ENCODE measurements at regions not wholly inside any gene's neighbourhood (a gene's known extent, or its start where the extent isn't known, plus 50 kb on each side); places are given as distances from the start of the nearest gene placed in this dataset.

- ChIA-PET CTCF (no interaction called here), POLR2A (no interaction called here)
- TF ChIP-seq ZNF2 (tag by site-specific recombination; IDR thresholded peaks at IDR 0.05), result no peak
- TF ChIP-seq ZSCAN23 (tag by site-specific recombination; IDR thresholded peaks at IDR 0.05), result no peak
- TF ChIP-seq ZNF521 (tag by site-specific recombination; IDR thresholded peaks at IDR 0.05), result no peak
- TF ChIP-seq ZNF223 (tag by site-specific recombination; IDR thresholded peaks at IDR 0.05), result no peak
- TF ChIP-seq CTCF (tag by site-specific recombination; IDR thresholded peaks at IDR 0.05), result no peak
- TF ChIP-seq ZNF76 (tag by site-specific recombination; IDR thresholded peaks at IDR 0.05; ENCODE audit: borderline replicate concordance, low read depth), result no peak
- no peak for TF ChIP-seq ZXDB (tag by site-specific recombination; IDR thresholded peaks at IDR 0.05)
- TF ChIP-seq ZNF341 (tag by site-specific recombination; IDR thresholded peaks at IDR 0.05; ENCODE audit: low read depth), result no peak
- TF ChIP-seq ZSCAN4 (tag by site-specific recombination; IDR thresholded peaks at IDR 0.05), result no peak
- no peak for TF ChIP-seq ZNF660 (tag by site-specific recombination; IDR thresholded peaks at IDR 0.05)
- no peak for TF ChIP-seq ZNF211 (tag by site-specific recombination; IDR thresholded peaks at IDR 0.05; ENCODE audit: low read depth)
- TF ChIP-seq KLF7 (tag by site-specific recombination; IDR thresholded peaks at IDR 0.05; ENCODE audit: borderline replicate concordance), result no peak
- no peak for TF ChIP-seq RBAK (tag by site-specific recombination; IDR thresholded peaks at IDR 0.05)
- TF ChIP-seq BCL6B (tag by site-specific recombination; IDR thresholded peaks at IDR 0.05), result no peak
- Histone ChIP-seq H3K27ac (ENCODE audit: extremely low read depth, low read depth, low read length) (no peak overlapping the region), H3K9me3 (ENCODE audit: control insufficient read depth, insufficient read depth, low read depth, low read length) (no peaks in the 10 kb centered on the region), H3K4me1 (ENCODE audit: control insufficient read depth, insufficient read depth, low read length) (no peaks in the 10 kb centered on the region), H3K36me3 (ENCODE audit: control insufficient read depth in 2 of 2, insufficient read depth in 1 of 2, low read length in 2 of 2) (no peaks in the 10 kb centered on the region), H3K4me3 (ENCODE audit: low read depth, low read length) (no peak overlapping the region)
These were observed 60.5 kb upstream of the PRDM1 start for GRCh38 chr6:106025655-106026054.

- Histone ChIP-seq H3K36me3 (ENCODE audit: control insufficient read depth in 2 of 2, insufficient read depth in 1 of 2, low read length in 2 of 2) (no peaks in the 10 kb centered on the region), H3K9me3 (ENCODE audit: control insufficient read depth, insufficient read depth, low read depth, low read length) (no peaks in the 10 kb centered on the region), H3K27ac (ENCODE audit: extremely low read depth, low read depth, low read length) (no peak overlapping the region), H3K4me3 (ENCODE audit: low read depth, low read length) (no peak overlapping the region), H3K4me1 (ENCODE audit: control insufficient read depth, insufficient read depth, low read length) (no peaks in the 10 kb centered on the region)
- ChIA-PET POLR2A (no interaction called here), CTCF (no interaction called here)
- TF ChIP-seq KLF16 (tag by site-specific recombination; IDR thresholded peaks at IDR 0.05), result no peak
- TF ChIP-seq ZNF510 (tag by site-specific recombination; IDR thresholded peaks at IDR 0.05; ENCODE audit: insufficient replicate concordance), result no peak
- TF ChIP-seq ZNF843 (tag by site-specific recombination; IDR thresholded peaks at IDR 0.05), result no peak
- TF ChIP-seq SALL2 (tag by site-specific recombination; IDR thresholded peaks at IDR 0.05; ENCODE audit: borderline replicate concordance), result no peak
These were observed 63.3 kb upstream of the PRDM1 start for GRCh38 chr6:106022801-106023200.

- Histone ChIP-seq H3K4me1 (ENCODE audit: control insufficient read depth, insufficient read depth, low read length) (peaks cover 6% of the 10 kb centered on the region), H3K9me3 (ENCODE audit: control insufficient read depth, insufficient read depth, low read depth, low read length) (no peaks in the 10 kb centered on the region), H3K4me3 (ENCODE audit: low read depth, low read length) (no peak overlapping the region), H3K27ac (ENCODE audit: extremely low read depth, low read depth, low read length) (no peak overlapping the region), H3K36me3 (ENCODE audit: control insufficient read depth in 2 of 2, insufficient read depth in 1 of 2, low read length in 2 of 2) (no peaks in the 10 kb centered on the region)
- CTCF ChIA-PET, result no interaction called here
- POLR2A ChIA-PET, result no interaction called here
- no peak for TF ChIP-seq ZSCAN23 (tag by site-specific recombination; IDR thresholded peaks at IDR 0.05)
These were observed 68.7 kb upstream of the PRDM1 start for GRCh38 chr6:106017454-106017853.
